IMR-90 (cell line): ENCODE measurements at regions not wholly inside any gene's neighbourhood (a gene's known extent, or its start where the extent isn't known, plus 50 kb on each side); places are given as distances from the start of the nearest gene placed in this dataset.

Experiments
- BHLHE40 ChIP-seq: fragments of 150-350 bp; IDR thresholded peaks from 2 replicates; pipeline ENCODE4 v1.6.1; 2016; ENCODE audit warnings: mild to moderate bottlenecking, low read depth, low read length
- CEBPB ChIP-seq: IDR thresholded peaks from 2 replicates; pipeline ENCODE4 v1.6.1; 2012; ENCODE audit warnings: low read depth, low read length, improper control_type of control experiment
- MAZ ChIP-seq: IDR thresholded peaks from 2 replicates; pipeline ENCODE4 v1.6.1; 2012; ENCODE audit warnings: low read depth, mild to moderate bottlenecking, low read length, improper control_type of control experiment, moderate library complexity, borderline replicate concordance
- RAD21 ChIP-seq: IDR thresholded peaks from 2 replicates; pipeline ENCODE4 v1.6.1; 2012; ENCODE audit warnings: low read length, improper control_type of control experiment
- TF ChIP-seq, protein P1 (sequence below): conservative IDR thresholded peaks from 2 replicates; pipeline ENCODE4 v1.5.1; 2012; ENCODE audit warnings: mild to moderate bottlenecking, low read depth, low read length, improper control_type of control experiment

GRCh38 chr4:154140869-154141268 is 350.7 kb downstream of the DCHS2 start:
- TF ChIP-seq, protein P1, sequence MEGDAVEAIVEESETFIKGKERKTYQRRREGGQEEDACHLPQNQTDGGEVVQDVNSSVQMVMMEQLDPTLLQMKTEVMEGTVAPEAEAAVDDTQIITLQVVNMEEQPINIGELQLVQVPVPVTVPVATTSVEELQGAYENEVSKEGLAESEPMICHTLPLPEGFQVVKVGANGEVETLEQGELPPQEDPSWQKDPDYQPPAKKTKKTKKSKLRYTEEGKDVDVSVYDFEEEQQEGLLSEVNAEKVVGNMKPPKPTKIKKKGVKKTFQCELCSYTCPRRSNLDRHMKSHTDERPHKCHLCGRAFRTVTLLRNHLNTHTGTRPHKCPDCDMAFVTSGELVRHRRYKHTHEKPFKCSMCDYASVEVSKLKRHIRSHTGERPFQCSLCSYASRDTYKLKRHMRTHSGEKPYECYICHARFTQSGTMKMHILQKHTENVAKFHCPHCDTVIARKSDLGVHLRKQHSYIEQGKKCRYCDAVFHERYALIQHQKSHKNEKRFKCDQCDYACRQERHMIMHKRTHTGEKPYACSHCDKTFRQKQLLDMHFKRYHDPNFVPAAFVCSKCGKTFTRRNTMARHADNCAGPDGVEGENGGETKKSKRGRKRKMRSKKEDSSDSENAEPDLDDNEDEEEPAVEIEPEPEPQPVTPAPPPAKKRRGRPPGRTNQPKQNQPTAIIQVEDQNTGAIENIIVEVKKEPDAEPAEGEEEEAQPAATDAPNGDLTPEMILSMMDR = no peak
- no peak for TF ChIP-seq MAZ
- no peak for TF ChIP-seq CEBPB
- no peak for TF ChIP-seq RAD21
- TF ChIP-seq BHLHE40 = no peak
